GM18517 (cell line): ENCODE measurements at regions not wholly inside any gene's neighbourhood (a gene's known extent, or its start where the extent isn't known, plus 50 kb on each side); places are given as distances from the start of the nearest gene placed in this dataset.
"Not testable (repeated sequence)": the region's sequence is repeated elsewhere in the genome, so short reads cannot be mapped to it uniquely, and the experiment has no call there.

ENCODE experiments used
- ATAC-seq: cut with Tn5 transposase; IDR thresholded peaks from one replicate; pipeline ENCODE4 v1.9.1; 2021; ENCODE audit warnings: mild to moderate bottlenecking, moderate library complexity; ENCODE audit not compliant: unreplicated experiment

DNA sequence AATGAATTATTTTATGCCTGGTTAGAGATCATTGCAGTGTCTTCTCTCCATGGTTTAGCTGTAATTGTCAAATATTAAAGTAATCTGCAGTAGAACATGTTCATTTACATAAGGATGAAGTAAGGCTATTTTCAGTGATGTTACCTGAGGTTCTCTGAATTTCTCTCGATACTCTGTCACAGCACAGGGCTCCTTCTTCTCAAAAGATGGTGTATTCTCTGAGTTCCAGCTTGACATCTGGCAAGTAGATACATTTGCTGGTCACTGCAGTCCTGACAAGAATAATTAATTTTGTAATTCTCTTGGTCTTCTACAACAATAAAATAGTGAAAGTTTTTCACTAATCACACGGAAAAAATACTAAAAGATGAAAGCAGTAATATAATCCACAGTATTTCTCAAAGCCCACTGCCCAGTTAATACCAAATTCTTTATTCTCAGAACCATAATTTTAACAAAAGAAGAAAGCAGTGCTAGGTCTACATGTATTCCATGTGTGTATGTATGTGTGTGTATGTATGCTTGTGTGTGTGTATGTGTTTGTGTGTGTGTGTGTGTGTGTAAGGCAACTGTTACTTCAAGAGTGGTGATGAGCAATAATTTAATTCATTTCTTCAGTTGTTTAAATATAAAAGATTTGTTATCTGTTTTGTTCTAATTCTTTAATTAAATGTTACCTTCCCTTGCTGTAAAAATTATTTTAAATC is 1165.5 kb upstream of the SLC39A10 start:
- ATAC-seq = no peak

DNA sequence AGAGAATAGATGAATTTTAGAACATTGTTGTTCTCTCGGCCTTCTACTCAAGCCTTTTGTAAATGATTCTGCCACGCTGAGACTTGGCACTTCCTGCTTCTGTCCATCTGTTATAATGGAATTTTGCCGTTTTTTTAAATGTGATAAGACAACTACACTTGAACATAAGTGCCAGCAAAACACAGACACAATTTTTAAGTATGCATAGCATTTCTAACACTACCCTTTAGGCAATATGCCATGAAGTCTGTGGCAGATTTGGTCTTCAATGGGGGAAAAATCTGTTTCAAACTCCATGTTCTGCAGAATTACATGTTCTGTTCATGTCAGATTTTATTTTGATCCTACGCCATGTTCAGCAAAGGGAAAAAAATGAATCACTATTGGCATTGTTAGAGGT is 1170.7 kb upstream of the SLC39A10 start:
- ATAC-seq = no peak

DNA sequence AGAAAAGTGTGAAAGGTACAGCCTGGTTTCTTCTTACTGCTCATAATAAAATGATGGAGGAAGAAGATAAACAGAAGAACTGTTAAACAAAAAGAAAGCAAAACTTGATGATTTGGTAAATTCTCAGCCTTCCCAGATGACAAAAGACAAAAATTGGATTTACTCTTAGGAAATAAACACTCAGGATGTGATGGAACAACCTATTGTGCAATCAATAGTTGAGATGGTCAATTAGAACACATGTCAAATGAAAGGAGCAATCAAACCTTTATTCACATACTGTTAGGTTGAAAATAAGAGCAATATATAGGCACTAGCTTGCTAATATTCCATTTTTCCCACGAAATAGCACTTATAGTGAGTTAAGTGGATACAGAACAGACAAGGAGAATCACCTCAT is 1174.0 kb upstream of the SLC39A10 start:
- no peak for ATAC-seq

DNA sequence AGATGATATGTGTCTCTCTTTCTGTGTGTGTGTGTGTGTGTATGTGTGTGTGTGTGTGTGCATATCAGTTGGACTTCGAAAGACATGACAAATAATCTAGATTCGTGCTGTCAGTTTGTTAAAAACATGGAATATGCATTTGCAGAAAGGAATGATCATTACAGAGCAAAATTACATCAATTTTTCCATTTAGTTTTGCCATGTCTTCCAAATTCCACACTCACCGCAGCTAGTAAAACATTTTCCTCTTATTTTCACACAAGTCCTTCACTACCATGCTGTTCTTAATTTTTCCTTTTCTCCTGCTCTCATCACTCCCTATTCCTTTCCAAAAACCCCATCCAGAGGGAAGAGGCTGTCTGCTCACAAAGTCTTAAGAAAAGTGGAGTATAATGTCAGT is 1191.4 kb upstream of the SLC39A10 start:
- no peak for ATAC-seq

DNA sequence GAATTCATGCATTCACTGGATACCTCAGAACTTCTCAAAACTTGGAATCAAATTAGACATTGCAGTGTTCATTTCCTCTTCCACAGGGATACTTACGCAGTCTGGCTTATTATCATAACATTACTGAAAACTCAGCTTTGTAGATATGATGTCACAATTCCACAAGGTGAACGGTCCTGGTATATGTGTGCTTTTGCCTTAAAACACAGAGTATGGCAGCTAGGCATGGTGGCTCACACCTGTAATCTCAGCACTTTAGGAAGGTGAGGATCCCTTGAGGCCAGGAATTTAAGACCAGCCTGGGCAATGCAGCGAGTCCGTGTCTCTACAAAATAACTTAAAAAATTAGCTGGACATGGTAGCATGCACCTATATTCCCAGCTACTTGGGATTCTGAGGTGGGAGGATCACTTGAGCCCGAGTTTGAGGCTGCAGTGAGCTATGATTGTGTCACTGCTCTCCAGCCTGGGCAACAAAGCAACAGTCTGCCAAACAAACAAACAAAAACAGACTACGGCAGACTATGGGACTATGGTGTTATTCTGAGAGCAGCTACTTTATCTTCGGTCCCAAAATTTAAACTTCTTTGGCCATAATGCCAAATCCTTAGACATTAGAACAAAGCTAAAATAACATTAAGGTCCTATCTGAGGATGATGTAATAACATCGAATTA is 1191.9 kb upstream of the SLC39A10 start:
- ATAC-seq = no peak

DNA sequence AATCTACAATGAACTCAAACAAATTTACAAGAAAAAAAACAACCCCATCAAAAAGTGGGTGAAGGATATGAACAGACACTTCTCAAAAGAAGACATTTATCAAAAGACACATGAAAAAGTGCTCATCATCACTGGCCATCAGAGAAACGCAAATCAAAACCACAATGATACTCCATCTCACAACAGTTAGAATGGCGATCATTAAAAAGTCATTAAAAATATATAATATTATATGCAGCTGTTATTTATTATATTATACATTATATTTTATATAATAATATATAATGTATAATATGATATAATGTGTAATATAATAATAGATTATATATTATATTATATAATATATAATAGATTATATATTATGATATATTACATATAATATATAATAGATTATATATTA is 1194.1 kb upstream of the SLC39A10 start:
- not testable (repeated sequence) for ATAC-seq

DNA sequence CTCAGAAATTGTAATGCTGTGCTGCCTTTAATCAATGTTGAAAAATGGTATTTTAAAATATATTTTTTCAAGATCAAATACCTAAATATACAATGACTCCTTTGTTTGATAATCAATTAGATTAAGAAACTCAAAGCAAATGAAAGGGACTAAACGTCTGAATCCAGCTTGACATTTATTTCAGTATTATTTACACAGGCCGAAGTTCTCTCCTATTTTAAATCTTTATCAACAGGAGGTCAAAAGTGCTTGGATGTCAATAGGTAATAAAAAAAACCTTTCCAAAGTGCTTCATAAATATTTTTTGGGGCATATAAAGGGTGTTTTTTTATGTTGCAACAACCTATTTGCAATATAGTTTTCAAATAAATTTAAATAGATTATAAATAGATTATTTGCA is 1201.7 kb upstream of the SLC39A10 start:
- ATAC-seq = no peak

DNA sequence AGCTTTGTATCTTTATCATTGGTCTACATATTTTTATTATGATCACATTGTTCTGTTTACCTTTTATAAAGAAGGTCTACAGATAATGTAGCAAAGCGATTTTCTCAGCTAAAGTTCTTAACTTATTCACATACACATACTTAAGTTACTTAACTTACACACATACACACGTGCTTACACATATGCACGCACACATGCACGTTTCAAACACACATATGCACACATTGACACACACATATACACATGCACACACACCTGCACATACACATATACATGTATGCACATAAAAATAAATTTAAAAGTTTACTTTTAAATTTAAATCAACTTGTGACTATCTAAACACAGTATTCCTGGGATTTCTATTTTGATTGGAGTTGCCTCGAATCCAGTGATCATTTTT is 1204.5 kb upstream of the SLC39A10 start:
- no peak for ATAC-seq

DNA sequence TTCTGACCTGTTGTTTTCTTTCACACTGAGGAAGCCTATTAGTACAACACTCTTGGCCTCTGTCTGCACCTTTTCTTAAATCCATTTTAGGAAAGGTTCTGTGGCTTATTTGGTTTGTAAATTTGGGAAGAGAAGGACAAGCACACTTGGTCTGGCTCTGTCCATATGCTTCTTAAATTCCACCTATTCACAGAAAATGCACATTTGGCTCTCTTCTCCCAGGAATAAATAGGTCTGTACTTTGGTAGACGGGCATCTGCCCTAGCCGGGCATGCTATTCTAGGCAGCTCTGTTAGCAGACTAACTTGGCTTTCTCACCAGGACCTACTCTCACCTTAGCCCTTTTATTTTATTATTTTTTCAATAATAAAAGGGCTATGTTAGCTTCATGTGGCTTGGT is 1211.8 kb upstream of the SLC39A10 start:
- no peak for ATAC-seq

DNA sequence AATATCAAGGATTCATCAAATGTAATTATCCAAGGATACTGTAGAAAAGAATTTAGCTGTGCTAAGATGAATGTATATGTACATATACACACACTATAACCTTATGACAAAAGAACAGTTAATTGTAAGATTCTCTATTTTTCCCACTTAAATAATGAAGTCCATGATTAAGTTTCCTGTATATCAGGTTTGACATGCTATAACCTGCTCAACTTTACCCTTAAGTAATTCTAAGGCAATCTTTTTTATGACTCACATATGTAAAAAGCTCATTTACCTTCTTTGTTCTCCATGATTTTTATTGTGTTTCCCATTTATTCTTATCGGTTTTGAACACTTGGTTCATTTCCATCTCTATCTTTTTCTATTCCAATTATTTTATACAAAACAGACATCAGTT is 1213.1 kb upstream of the SLC39A10 start:
- ATAC-seq = no peak

DNA sequence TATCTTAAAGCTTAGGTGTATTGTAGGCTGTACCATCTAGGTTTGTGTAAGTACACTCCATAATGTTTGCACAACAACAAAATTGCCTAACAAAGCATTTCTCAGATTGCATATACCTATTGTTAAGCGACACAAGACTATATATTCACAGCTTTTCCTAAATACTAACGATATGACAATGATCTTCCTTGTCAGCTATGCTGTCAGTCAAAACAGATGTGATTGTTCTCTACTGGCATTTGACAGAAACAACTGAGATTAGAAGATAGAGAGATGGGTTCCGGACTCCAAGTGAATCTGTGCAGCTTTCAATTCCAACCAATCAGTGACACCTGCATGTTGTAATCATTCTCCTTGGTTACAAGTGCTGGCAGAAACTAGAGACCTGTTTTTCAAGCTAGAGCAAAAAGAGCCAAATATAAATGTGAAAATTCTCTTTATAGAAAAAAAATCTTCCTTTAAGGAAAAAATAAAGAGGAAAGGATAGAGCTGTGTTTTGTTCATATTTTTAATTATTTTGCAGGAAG is 1232.3 kb upstream of the SLC39A10 start:
- no peak for ATAC-seq

DNA sequence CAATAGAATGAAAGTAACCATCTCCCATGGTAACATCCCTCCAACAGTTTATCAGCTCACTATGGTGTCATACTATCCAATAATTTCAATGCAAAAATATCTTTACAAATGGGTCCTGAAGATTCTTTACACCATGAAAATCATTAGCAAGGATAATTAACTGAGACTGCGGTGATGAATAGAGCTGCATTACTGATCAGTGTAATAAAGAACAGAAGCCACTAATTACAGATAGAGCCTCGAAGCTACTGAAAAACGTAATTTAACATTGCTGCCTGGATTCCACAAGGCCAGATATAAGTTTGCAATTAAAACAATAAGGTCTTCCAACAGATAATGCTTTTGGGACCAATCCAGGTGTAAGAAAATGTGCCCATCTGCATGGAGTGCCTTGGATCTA is 1245.8 kb upstream of the SLC39A10 start:
- ATAC-seq = no peak

DNA sequence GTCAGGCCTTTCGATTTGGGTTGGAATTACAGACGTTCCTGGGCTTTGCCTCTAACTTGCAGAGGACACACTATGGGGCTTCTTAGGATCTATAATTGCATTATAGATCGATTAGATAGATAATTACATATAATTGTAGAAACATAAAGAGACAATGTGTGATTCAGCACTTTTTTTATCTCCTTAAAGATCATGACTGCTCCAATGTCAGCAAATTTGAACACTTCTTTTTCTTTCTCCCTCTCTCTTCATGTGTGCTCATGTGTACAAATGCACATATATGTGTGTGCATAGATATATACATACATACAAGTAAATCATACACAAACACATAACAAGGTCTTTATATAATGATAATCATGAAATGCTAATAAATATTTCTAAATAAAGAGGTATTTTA is 1261.2 kb upstream of the SLC39A10 start:
- ATAC-seq = no peak

DNA sequence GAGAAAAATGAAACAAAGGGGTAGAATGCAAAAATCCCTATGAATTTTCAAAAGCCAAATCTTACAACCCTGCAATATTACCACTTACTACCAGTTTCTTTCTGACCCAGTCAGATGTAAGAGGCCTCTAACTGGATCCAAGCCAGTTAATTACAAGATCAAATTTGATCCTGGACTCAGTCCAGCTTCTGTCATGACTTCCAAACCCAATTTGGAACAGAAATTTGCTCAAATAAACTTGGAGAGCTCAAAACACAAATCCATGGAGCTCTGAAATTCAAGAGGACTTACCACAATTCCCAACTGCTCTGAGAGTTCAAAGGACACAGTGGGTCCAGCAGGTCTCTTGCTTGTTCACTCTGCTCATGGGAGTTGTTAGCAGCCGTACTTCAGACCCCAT is 1271.7 kb upstream of the SLC39A10 start:
- ATAC-seq = no peak

DNA sequence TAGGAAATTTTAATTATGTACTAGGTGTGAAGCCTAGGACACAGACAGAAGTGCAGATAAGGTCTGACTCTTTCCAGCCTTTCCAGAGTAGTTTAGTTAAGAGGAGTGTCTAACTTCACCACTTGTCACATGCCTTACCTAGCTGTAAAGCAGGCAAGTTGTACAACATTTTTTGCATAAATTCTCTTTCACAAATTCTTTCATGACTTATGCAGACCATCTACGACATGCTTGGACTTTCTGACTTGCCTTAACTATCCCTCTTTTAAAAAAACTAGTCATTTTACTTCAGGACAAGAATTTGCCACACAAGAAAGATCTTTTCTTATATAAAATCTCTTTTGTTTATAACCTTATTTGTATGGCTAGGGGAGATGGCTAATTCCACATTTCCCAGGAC is 1273.6 kb upstream of the SLC39A10 start:
- no peak for ATAC-seq

DNA sequence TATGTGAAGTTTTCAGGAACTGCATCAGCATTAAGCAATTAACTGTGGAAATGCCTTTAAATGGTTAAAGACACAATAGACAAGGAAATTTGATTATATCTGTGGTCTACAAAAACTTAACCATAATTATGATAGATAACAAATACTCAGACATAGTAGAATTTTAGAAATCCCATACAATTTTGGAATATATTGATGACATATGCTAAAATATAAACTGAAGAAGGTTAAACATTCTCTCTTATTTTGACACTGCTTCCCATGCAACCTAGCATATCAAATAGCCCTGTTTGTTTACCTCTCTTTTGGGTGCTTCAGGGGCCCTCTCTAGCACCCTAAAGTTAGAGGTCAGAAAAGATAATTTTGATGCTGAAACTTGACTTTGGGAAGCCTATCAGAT is 1274.8 kb upstream of the SLC39A10 start:
- ATAC-seq = no peak

DNA sequence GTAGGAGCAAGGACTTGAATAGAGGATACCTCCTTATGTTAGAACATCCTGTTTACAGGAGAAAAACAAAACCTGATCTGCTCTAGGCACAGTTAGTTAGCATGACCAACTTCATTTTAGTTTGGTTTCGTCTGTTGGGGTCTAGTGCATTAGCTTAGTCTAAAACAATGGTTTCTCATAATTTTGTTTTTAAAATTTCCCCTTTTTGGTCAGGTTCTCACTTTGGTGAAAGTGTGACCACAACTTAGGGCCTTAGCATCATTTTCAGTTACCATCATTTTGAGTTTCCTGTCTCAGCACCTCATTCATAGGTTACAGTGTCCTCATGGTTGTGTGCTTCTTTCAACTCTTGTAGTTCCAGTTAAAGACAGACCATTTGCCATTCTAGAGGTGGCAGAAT is 1277.0 kb upstream of the SLC39A10 start:
- peak; percentile 57 for ATAC-seq

DNA sequence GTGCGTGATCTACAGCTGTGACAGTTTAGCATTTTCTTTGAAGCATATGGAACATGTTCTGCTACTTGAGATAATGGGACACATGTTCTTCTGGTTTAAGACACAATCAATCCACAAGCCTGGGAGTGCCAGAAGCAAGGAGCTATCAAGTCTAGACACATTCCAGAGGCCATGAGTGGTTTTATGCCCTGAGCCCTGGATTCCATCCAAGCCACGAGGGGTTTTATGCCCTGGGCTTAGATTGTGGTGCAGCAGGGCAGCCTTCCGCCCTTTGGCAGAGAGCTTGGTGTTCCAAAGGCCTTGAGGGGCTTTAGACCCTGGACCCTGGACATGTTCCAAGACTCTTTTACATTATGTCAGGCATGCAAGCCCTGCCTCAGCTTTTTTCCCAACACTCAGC is 1289.6 kb upstream of the SLC39A10 start:
- not testable (repeated sequence) for ATAC-seq

DNA sequence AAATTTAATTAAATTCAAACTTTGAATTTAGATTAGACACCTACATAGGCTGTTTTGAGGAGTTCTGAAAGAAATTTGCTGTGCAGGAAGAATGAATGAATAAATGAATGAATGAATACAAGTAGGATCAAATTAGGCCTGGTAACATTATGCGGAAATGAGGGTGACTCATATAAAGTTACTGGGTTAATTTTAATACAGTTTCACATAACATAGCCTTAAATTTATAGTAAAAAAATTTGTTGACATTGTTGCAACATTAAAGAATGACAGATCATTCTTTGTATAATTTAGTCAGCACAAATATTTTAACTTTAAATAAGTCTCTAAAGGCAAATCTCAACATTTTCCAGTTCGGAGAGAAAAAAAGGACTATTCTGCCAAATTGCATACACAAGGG is 1293.1 kb upstream of the SLC39A10 start:
- ATAC-seq = no peak

DNA sequence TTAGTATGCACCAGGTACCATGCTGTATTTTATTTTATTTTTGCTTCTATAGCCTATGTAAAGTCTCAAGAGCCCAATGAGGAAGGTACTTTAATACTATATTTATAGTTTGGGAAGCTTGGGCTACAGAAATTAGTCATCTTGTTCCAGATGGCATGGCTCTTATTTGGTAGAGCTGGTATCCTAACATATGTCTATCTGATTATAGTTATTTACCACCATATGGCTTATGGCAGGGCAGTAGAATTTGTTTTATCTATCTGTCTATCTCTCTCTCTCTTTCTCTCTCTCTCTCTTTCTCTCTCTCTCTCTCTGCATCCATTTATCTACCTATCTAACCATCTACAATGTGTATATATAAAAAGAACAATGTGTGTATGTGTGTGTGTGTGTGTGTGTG is 1293.7 kb upstream of the SLC39A10 start:
- ATAC-seq = no peak

DNA sequence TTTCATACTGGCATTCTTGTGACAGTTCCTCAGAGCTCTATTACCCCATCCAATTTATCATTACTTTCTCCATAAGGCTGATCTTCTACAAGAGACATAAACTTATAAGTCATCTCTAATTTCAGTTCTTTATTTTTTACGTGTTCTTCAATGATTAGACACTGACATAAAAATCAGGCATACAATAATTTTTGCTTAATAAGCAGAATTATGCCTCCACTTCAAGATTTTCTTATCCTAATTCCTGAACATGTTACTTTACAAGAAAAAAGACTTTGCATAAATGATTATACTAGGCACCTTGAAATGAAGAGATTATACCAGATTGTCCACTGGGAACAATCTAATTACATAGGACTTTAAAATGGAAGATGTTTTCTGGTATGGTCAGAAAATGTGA is 1304.5 kb upstream of the SLC39A10 start:
- no peak for ATAC-seq

DNA sequence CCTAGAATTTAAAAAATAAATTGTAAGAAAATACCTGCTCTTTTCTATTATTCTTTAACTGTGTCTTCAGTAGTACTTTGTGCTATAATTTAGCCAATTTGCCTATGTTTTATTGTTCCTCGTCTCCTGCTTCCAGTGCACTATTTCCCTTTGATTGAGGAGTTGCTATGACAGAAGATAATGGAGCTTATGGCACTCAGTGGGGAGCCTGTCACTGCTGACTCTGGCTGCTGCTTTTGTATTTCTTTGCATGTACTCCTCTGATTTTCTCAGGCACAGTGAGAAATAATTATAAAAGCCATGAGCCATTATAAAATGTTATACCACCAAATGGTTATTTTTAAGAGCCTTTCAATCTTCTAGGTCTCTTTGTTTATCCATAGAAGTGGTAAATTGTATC is 1310.8 kb upstream of the SLC39A10 start:
- no peak for ATAC-seq

DNA sequence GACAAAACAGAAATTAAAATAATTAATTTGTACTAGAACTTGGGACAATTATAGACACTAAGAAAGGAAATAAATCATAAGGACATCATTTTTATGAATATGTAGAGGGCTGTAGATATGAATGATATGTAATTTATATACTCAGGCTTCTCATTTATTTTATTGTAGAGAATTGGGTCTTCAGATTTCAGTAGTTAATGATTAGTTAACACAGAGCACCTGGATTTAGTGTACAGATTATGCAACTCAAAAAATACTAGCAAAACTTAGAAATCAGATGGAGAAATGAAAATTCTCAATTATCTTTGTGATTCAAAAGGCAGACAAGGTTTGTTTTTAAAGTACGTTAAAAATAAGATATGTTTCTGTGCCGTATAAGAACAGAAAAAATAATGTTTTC is 1311.7 kb upstream of the SLC39A10 start:
- ATAC-seq = no peak
